GM12864 (cell line): ENCODE measurements at regions not wholly inside any gene's neighbourhood (a gene's known extent, or its start where the extent isn't known, plus 50 kb on each side); places are given as distances from the start of the nearest gene placed in this dataset.

Source experiments
- DNase-seq: peaks from one replicate; pipeline ENCODE4 v3.0.0-alpha.2; 2011; ENCODE audit warnings: low read depth
- H3K4me3 ChIP-seq: 2 replicates; pipeline ENCODE4 v1.5.1; 2011; ENCODE audit warnings: mild to moderate bottlenecking, low read depth, low read length, control low read depth
- TF ChIP-seq, protein P1 (sequence below): IDR thresholded peaks from 2 replicates; pipeline ENCODE4 v1.5.1; 2011; ENCODE audit warnings: low read depth, mild to moderate bottlenecking, moderate library complexity, low read length, control low read depth, inconsistent platforms; ENCODE audit errors: missing control alignments

DNA sequence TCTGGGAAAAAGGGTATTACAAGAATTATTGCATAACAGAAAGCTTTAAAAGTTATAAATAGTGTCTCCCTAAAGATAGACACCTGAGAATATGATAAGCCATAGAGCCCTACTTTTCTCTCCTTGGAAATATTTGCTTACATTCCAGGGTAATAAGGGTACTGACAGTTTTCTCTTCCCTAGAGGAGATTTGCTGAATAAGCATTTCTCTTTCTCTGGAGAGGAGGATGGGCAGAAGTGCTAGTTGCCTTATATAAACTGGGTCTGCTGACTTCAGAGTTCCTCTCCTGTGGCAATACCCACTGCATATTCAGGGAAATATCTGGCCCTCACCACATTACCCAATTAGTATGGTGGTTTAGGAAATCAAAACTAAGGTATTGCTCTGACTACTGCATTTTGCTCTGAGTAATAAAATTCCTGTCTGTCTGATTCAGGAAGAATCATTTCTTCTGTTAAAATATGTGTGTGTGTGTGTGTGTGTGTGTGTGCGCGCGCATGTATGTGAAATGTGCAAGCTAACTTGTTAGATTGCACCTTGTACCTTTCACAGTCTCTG, 1391.3 kb downstream of the DSC3 start:
- no peak overlapping the region for H3K4me3 ChIP-seq
- no peak for DNase-seq
- TF ChIP-seq, protein P1, sequence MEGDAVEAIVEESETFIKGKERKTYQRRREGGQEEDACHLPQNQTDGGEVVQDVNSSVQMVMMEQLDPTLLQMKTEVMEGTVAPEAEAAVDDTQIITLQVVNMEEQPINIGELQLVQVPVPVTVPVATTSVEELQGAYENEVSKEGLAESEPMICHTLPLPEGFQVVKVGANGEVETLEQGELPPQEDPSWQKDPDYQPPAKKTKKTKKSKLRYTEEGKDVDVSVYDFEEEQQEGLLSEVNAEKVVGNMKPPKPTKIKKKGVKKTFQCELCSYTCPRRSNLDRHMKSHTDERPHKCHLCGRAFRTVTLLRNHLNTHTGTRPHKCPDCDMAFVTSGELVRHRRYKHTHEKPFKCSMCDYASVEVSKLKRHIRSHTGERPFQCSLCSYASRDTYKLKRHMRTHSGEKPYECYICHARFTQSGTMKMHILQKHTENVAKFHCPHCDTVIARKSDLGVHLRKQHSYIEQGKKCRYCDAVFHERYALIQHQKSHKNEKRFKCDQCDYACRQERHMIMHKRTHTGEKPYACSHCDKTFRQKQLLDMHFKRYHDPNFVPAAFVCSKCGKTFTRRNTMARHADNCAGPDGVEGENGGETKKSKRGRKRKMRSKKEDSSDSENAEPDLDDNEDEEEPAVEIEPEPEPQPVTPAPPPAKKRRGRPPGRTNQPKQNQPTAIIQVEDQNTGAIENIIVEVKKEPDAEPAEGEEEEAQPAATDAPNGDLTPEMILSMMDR: no peak

DNA sequence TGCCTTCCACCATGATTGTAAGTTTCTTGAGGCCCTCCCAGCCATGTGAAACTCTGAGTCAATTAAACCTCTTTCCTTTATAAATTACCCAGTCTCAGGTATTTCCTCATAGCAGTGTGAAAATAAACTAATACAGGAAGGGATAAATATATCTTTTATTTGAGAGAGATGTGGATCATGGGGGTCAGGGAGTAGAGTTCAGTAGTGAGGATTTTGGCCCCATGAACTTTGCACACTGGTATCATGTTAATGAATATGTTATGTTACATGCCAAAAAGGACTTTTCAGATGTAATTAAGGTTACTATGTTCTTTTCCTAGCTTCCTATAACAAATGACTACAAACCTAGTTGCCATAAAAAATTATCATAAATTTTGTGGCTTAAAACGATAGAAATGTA, 1393.7 kb downstream of the DSC3 start:
- DNase-seq: no peak
- no peak overlapping the region for H3K4me3 ChIP-seq
- TF ChIP-seq, protein P1: no peak

DNA sequence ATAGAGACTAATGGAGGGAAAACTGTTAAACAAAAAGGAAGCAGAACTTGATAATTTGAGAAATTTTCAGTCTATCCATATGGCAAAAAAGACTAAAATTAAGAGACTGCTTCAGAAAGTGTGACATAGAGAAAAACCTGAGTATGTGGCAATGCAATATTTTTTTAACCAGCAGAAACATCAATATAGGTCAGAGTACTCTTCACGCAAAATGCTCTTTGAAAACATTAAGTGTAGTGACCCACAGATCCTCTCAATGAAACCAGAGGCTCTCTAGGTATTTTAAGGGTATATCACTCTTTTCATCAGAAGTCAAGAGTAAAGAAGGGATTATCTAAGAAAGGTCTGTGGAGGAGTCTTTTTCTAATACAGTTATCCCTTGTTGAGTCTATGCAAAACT, 1394.8 kb downstream of the DSC3 start:
- TF ChIP-seq, protein P1: no peak
- H3K4me3 ChIP-seq: no peak overlapping the region
- no peak for DNase-seq

- DNase-seq: no peak
- TF ChIP-seq, protein P1: no peak
- H3K4me3 ChIP-seq: no peak overlapping the region
Measured at GRCh38 chr18:29644276-29644675, 1398.3 kb downstream of the DSC3 start.

DNA sequence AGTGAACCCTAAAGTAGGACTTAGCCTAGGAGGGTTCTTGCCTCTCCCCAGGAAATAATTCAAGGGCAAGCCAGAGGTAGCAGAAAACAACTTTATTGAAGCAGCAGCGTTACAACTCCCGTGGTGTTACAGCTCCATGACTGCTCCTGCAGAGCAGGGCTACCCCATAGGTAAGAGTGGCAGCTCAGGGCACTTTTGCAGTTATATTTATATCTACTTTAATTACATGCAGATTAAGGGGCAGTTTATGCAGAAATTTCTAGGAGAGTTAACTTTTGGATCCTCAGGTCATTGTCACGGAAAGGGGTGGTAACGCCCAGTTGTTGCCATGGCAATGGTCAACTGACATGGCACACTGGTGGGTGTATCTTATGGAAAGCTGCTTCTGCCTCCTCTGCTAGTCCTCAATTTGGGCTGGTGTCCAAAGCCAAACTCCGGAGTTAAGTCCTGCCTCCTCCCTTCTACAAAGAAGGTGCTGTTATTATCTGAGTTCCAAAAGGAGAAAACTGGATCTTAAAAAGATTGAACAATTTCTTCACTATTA, 1413.0 kb downstream of the DSC3 start:
- DNase-seq: no peak
- H3K4me3 ChIP-seq: no peak overlapping the region
- TF ChIP-seq, protein P1: no peak

DNA sequence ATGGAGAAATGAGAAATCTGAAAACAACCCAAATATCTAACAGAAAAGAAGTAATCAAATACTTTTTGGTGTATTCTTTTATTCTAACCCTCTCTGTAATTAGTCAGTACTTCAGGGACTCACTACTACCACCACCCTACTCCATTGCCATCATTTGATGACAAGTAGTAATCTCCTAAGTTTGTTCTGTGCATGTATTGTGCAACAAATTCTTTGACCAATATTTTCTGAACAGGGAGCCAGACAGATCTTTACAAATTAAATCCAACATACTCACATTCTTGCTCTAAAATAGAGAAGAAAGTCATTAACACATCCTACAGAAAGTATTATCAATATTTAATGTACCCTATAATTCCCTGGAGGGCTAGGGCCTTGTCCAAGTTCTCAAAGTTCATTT, 1416.4 kb downstream of the DSC3 start:
- TF ChIP-seq, protein P1: no peak
- no peak for DNase-seq
- no peak overlapping the region for H3K4me3 ChIP-seq

GRCh38 chr18:29616867-29617266, 1425.7 kb downstream of the DSC3 start:
- H3K4me3 ChIP-seq: no peak overlapping the region
- no peak for DNase-seq
- TF ChIP-seq, protein P1: no peak
